HEK293 (cell line): ENCODE measurements at regions not wholly inside any gene's neighbourhood (a gene's known extent, or its start where the extent isn't known, plus 50 kb on each side); places are given as distances from the start of the nearest gene placed in this dataset.

Experiments
- CTCF ChIA-PET: fragments of 350-600 bp; formaldehyde crosslinking; extraction: SDS; loops from one replicate; lab custom pipeline; 2021; ENCODE audit warnings: antibody characterized with exemption; lab: Yijun Ruan, JAX
- POLR2A ChIA-PET: fragments of 300-600 bp; formaldehyde crosslinking; extraction: SDS; loops from one replicate; lab custom pipeline; 2020; ENCODE audit warnings: antibody characterized with exemption, inconsistent platforms; lab: Yijun Ruan, JAX
- H3K27ac ChIP-seq: fragments of 200-500 bp; sonication (Bioruptor generic); 2 replicates; pipeline ENCODE4 v1.5.1; 2014; ENCODE audit warnings: low read depth, low read length, control low read depth, inconsistent platforms; ENCODE audit errors: extremely low read depth
- H3K36me3 ChIP-seq, 2 experiments: fragments of 200-500 bp in 1 of 2; sonication (Bioruptor generic) in 1 of 2; 1 replicate in 1 of 2; 2 replicates in 1 of 2; pipeline ENCODE4 v1.5.1; 2014 to 2017; ENCODE audit warnings: inconsistent platforms in 2 of 2, low read length in 2 of 2; ENCODE audit not compliant: control insufficient read depth in 2 of 2, insufficient read depth in 1 of 2
- H3K4me1 ChIP-seq: fragments of 200-500 bp; sonication (Bioruptor generic); 2 replicates; pipeline ENCODE4 v1.5.1; 2014; ENCODE audit warnings: mild to moderate bottlenecking, low read length, inconsistent platforms; ENCODE audit not compliant: control insufficient read depth, insufficient read depth
- H3K4me3 ChIP-seq: 2 replicates; pipeline ENCODE4 v1.5.1; 2011; ENCODE audit warnings: low read depth, mild to moderate bottlenecking, control low read depth, low read length, moderate library complexity
- H3K9me3 ChIP-seq: fragments of 200-500 bp; sonication (Bioruptor generic); 2 replicates; pipeline ENCODE4 v1.5.1; 2014; ENCODE audit warnings: low read depth, low read length, inconsistent platforms; ENCODE audit not compliant: control insufficient read depth, insufficient read depth
- GFI1B ChIP-seq: fragments of 450-650 bp; formaldehyde crosslinking; IDR thresholded peaks from 2 replicates; pipeline ENCODE4 v1.5.1; 2016; ENCODE audit warnings: missing biosample characterization, missing genetic modification characterization
- GLI2 ChIP-seq: fragments of 450-650 bp; formaldehyde crosslinking; IDR thresholded peaks from 2 replicates; pipeline ENCODE4; 2017; ENCODE audit warnings: missing biosample characterization, missing genetic modification characterization, low read depth, borderline replicate concordance
- MYNN ChIP-seq: fragments of 450-650 bp; formaldehyde crosslinking; IDR thresholded peaks from 2 replicates; pipeline ENCODE4 v1.5.1; 2016; ENCODE audit warnings: missing biosample characterization, missing genetic modification characterization, borderline replicate concordance
- OVOL3 ChIP-seq: fragments of 450-650 bp; formaldehyde crosslinking; IDR thresholded peaks from 2 replicates; pipeline ENCODE4 v1.5.1; 2016; ENCODE audit warnings: missing biosample characterization, missing genetic modification characterization
- RBAK ChIP-seq: fragments of 450-650 bp; formaldehyde crosslinking; IDR thresholded peaks from 2 replicates; pipeline ENCODE4 v1.5.1; 2016; ENCODE audit warnings: missing biosample characterization, missing genetic modification characterization
- SALL2 ChIP-seq: fragments of 450-650 bp; formaldehyde crosslinking; IDR thresholded peaks from 2 replicates; pipeline ENCODE4 v1.5.0; 2017; ENCODE audit warnings: missing biosample characterization, mild to moderate bottlenecking, missing genetic modification characterization, borderline replicate concordance
- ZBTB48 ChIP-seq: fragments of 450-650 bp; formaldehyde crosslinking; IDR thresholded peaks from 2 replicates; pipeline ENCODE4 v1.5.1; 2016; ENCODE audit warnings: missing biosample characterization, missing genetic modification characterization
- ZNF157 ChIP-seq: fragments of 450-650 bp; formaldehyde crosslinking; IDR thresholded peaks from 2 replicates; pipeline ENCODE4 v1.5.1; 2016; ENCODE audit warnings: missing biosample characterization, missing genetic modification characterization
- ZNF19 ChIP-seq: fragments of 450-650 bp; formaldehyde crosslinking; IDR thresholded peaks from 2 replicates; pipeline ENCODE4; 2016; ENCODE audit warnings: missing biosample characterization, missing genetic modification characterization, low read depth
- ZNF202 ChIP-seq: fragments of 450-650 bp; formaldehyde crosslinking; IDR thresholded peaks from 2 replicates; pipeline ENCODE4 v1.5.1; 2016; ENCODE audit warnings: missing biosample characterization, missing genetic modification characterization, borderline replicate concordance
- ZNF214 ChIP-seq: fragments of 450-650 bp; formaldehyde crosslinking; IDR thresholded peaks from 2 replicates; pipeline ENCODE4 v1.5.1; 2017; ENCODE audit warnings: missing biosample characterization, mild to moderate bottlenecking, missing genetic modification characterization, borderline replicate concordance
- ZNF24 ChIP-seq: fragments of 450-650 bp; formaldehyde crosslinking; IDR thresholded peaks from 2 replicates; pipeline ENCODE4 v1.5.1; 2016; ENCODE audit warnings: missing biosample characterization, missing genetic modification characterization
- ZNF324 ChIP-seq: fragments of 450-650 bp; formaldehyde crosslinking; IDR thresholded peaks from 2 replicates; pipeline ENCODE4 v1.5.1; 2016; ENCODE audit warnings: missing biosample characterization, missing genetic modification characterization
- ZNF341 ChIP-seq: fragments of 450-650 bp; formaldehyde crosslinking; IDR thresholded peaks from 2 replicates; pipeline ENCODE4; 2016; ENCODE audit warnings: low read depth, missing biosample characterization, missing genetic modification characterization
- ZNF510 ChIP-seq: fragments of 450-650 bp; formaldehyde crosslinking; IDR thresholded peaks from 2 replicates; pipeline ENCODE4 v1.5.1; 2018; ENCODE audit warnings: mild to moderate bottlenecking, missing genetic modification characterization, missing biosample characterization; ENCODE audit not compliant: insufficient replicate concordance
- ZNF514 ChIP-seq: fragments of 450-650 bp; formaldehyde crosslinking; IDR thresholded peaks from 2 replicates; pipeline ENCODE4 v1.5.1; 2016; ENCODE audit warnings: missing biosample characterization, missing genetic modification characterization
- ZNF610 ChIP-seq: fragments of 450-650 bp; formaldehyde crosslinking; IDR thresholded peaks from 2 replicates; pipeline ENCODE4 v1.5.1; 2016; ENCODE audit warnings: missing biosample characterization, missing genetic modification characterization, borderline replicate concordance
- ZNF660 ChIP-seq: fragments of 450-650 bp; IDR thresholded peaks from 2 replicates; pipeline ENCODE4 v1.5.1; 2018; ENCODE audit warnings: missing biosample characterization, mild to moderate bottlenecking, missing genetic modification characterization
- ZNF664 ChIP-seq: fragments of 450-650 bp; formaldehyde crosslinking; IDR thresholded peaks from 2 replicates; pipeline ENCODE4 v1.5.1; 2016; ENCODE audit warnings: missing biosample characterization, missing genetic modification characterization
- ZNF707 ChIP-seq: fragments of 450-650 bp; formaldehyde crosslinking; IDR thresholded peaks from 2 replicates; pipeline ENCODE4 v1.5.1; 2016; ENCODE audit warnings: missing biosample characterization, missing genetic modification characterization
- ZNF747 ChIP-seq: fragments of 450-650 bp; formaldehyde crosslinking; IDR thresholded peaks from 2 replicates; pipeline ENCODE4 v1.5.1; 2016; ENCODE audit warnings: missing biosample characterization, missing genetic modification characterization
- ZNF768 ChIP-seq: fragments of 450-650 bp; formaldehyde crosslinking; IDR thresholded peaks from 2 replicates; pipeline ENCODE4 v1.5.1; 2018; ENCODE audit warnings: missing biosample characterization, mild to moderate bottlenecking, missing genetic modification characterization
- ZNF792 ChIP-seq: fragments of 450-650 bp; formaldehyde crosslinking; IDR thresholded peaks from 2 replicates; pipeline ENCODE4 v1.5.1; 2016; ENCODE audit warnings: missing biosample characterization, missing genetic modification characterization
- ZNF837 ChIP-seq: fragments of 450-650 bp; formaldehyde crosslinking; IDR thresholded peaks from 2 replicates; pipeline ENCODE4 v1.5.1; 2016; ENCODE audit warnings: missing biosample characterization, missing genetic modification characterization
- ZSCAN30 ChIP-seq: fragments of 450-650 bp; IDR thresholded peaks from 2 replicates; pipeline ENCODE4 v1.5.1; 2018; ENCODE audit warnings: missing biosample characterization, mild to moderate bottlenecking, missing genetic modification characterization, moderate library complexity
- TF ChIP-seq, protein P1 (sequence below): fragments of 450-650 bp; formaldehyde crosslinking; IDR thresholded peaks from 2 replicates; pipeline ENCODE4 v1.5.1; 2017; ENCODE audit warnings: missing biosample characterization, missing genetic modification characterization
- TF ChIP-seq, protein P2 (sequence below): fragments of 450-650 bp; formaldehyde crosslinking; optimal IDR thresholded peaks from 2 replicates; pipeline ENCODE3; 2016; ENCODE audit warnings: missing biosample characterization, mild to moderate bottlenecking, missing genetic modification characterization
- TF ChIP-seq, protein P3 (sequence below): fragments of 450-650 bp; formaldehyde crosslinking; IDR thresholded peaks from 2 replicates; pipeline ENCODE4 v1.5.1; 2016; ENCODE audit warnings: missing biosample characterization, missing genetic modification characterization
- TF ChIP-seq, protein P4 (sequence below): fragments of 450-650 bp; formaldehyde crosslinking; IDR thresholded peaks from 2 replicates; pipeline ENCODE4 v1.5.1; 2016; ENCODE audit warnings: missing biosample characterization, missing genetic modification characterization
- TF ChIP-seq, protein P5 (sequence below): fragments of 450-650 bp; formaldehyde crosslinking; IDR thresholded peaks from 2 replicates; pipeline ENCODE4 v1.5.1; 2016; ENCODE audit warnings: missing biosample characterization, missing genetic modification characterization
- TF ChIP-seq, protein P6 (sequence below): fragments of 450-650 bp; formaldehyde crosslinking; IDR thresholded peaks from 2 replicates; pipeline ENCODE4 v1.5.1; 2016; ENCODE audit warnings: missing biosample characterization, missing genetic modification characterization

DNA sequence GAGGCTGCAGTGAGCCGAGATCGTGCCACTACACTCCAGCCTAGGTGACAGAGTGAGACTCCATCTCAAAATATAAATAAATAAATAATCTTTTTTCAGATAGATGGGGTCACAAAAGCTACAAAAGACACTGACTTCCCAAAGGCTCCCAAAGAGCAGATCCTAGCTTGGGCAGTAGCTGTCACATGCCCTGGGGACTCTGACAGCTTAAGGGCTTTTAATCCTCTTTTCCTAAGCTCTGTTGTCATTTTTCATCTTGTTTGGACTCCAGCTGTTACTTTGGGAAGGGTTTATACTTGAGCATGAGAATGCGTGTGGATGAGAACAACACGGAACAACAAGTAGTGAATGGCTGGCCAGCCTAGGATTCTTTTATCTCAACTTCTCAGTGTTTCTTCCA lies 231.7 kb downstream of the MZT1 start:
- no peak overlapping the region for H3K4me3 ChIP-seq
- no peak overlapping the region for H3K27ac ChIP-seq
- H3K36me3 ChIP-seq, result no peaks in the 10 kb centered on the region
- no peak for TF ChIP-seq ZNF24
- TF ChIP-seq RBAK, result no peak
- TF ChIP-seq, protein P1, sequence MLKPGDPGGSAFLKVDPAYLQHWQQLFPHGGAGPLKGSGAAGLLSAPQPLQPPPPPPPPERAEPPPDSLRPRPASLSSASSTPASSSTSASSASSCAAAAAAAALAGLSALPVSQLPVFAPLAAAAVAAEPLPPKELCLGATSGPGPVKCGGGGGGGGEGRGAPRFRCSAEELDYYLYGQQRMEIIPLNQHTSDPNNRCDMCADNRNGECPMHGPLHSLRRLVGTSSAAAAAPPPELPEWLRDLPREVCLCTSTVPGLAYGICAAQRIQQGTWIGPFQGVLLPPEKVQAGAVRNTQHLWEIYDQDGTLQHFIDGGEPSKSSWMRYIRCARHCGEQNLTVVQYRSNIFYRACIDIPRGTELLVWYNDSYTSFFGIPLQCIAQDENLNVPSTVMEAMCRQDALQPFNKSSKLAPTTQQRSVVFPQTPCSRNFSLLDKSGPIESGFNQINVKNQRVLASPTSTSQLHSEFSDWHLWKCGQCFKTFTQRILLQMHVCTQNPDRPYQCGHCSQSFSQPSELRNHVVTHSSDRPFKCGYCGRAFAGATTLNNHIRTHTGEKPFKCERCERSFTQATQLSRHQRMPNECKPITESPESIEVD (tag by site-specific recombination), result no peak
- no peak for TF ChIP-seq ZNF19 (tag by site-specific recombination)
- TF ChIP-seq ZNF514 (tag by site-specific recombination), result no peak
- no peak for TF ChIP-seq GLI2 (tag by site-specific recombination)
- TF ChIP-seq, protein P2, sequence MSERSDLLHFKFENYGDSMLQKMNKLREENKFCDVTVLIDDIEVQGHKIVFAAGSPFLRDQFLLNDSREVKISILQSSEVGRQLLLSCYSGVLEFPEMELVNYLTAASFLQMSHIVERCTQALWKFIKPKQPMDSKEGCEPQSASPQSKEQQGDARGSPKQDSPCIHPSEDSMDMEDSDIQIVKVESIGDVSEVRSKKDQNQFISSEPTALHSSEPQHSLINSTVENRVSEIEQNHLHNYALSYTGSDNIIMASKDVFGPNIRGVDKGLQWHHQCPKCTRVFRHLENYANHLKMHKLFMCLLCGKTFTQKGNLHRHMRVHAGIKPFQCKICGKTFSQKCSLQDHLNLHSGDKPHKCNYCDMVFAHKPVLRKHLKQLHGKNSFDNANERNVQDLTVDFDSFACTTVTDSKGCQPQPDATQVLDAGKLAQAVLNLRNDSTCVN (tag by site-specific recombination), result no peak
- no peak for TF ChIP-seq ZNF610 (tag by site-specific recombination)
- TF ChIP-seq ZNF660, result no peak
- no peak for TF ChIP-seq MYNN (tag by site-specific recombination)
- no peak for TF ChIP-seq ZNF157
- no peak for TF ChIP-seq ZNF792
- TF ChIP-seq GFI1B, result no peak
- TF ChIP-seq ZSCAN30 (tag by site-specific recombination), result no peak
- TF ChIP-seq OVOL3 (tag by site-specific recombination), result no peak
- TF ChIP-seq ZBTB48 (tag by site-specific recombination), result no peak
- TF ChIP-seq ZNF664 (tag by site-specific recombination), result no peak
- TF ChIP-seq ZNF837 (tag by site-specific recombination), result no peak
- no peak for TF ChIP-seq ZNF707 (tag by site-specific recombination)
- CTCF ChIA-PET, result no interaction called here
- POLR2A ChIA-PET, result no interaction called here
- H3K4me1 ChIP-seq, result no peaks in the 10 kb centered on the region
- H3K9me3 ChIP-seq, result no peaks in the 10 kb centered on the region

DNA sequence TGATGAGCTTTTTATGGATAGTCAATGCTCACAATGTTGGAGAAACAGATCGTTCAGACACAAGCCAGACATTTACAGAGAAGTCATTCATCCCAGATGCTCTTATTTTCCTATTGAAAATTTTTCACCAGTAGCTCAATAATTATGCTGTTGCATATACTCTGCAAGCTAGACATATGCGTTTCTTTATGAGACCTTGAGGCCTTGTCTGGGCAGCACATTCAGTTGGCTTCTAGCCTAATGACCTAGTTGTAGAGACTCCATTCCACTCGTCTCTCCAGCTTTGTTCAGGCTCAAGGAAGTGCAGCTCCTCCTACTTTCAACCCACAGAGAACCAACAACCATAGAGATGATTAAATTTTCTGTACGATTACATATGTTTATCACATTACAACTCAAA lies 237.7 kb downstream of the MZT1 start:
- ChIA-PET POLR2A (no interaction called here), CTCF (no interaction called here)
- no peaks in the 10 kb centered on the region for H3K9me3 ChIP-seq
- H3K4me1 ChIP-seq, result no peaks in the 10 kb centered on the region
- no peak overlapping the region for H3K4me3 ChIP-seq
- H3K27ac ChIP-seq, result no peak overlapping the region
- no peaks in the 10 kb centered on the region for H3K36me3 ChIP-seq
- TF ChIP-seq, protein P3, sequence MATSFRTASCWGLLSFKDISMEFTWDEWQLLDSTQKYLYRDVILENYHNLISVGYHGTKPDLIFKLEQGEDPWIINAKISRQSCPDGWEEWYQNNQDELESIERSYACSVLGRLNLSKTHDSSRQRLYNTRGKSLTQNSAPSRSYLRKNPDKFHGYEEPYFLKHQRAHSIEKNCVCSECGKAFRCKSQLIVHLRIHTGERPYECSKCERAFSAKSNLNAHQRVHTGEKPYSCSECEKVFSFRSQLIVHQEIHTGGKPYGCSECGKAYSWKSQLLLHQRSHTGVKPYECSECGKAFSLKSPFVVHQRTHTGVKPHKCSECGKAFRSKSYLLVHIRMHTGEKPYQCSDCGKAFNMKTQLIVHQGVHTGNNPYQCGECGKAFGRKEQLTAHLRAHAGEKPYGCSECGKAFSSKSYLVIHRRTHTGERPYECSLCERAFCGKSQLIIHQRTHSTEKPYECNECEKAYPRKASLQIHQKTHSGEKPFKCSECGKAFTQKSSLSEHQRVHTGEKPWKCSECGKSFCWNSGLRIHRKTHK, result no peak
- TF ChIP-seq ZNF510 (tag by site-specific recombination), result no peak
- no peak for TF ChIP-seq ZNF768 (tag by site-specific recombination)
- TF ChIP-seq, protein P4, sequence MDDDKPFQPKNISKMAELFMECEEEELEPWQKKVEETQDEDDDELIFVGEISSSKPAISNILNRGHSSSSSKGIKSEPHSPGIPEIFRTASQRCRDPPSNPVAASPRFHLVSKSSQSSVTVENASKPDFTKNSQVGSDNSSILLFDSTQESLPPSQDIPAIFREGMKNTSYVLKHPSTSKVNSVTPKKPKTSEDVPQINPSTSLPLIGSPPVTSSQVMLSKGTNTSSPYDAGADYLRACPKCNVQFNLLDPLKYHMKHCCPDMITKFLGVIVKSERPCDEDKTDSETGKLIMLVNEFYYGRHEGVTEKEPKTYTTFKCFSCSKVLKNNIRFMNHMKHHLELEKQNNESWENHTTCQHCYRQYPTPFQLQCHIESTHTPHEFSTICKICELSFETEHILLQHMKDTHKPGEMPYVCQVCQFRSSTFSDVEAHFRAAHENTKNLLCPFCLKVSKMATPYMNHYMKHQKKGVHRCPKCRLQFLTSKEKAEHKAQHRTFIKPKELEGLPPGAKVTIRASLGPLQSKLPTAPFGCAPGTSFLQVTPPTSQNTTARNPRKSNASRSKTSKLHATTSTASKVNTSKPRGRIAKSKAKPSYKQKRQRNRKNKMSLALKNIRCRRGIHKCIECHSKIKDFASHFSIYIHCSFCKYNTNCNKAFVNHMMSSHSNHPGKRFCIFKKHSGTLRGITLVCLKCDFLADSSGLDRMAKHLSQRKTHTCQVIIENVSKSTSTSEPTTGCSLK, result no peak
- TF ChIP-seq, protein P5, sequence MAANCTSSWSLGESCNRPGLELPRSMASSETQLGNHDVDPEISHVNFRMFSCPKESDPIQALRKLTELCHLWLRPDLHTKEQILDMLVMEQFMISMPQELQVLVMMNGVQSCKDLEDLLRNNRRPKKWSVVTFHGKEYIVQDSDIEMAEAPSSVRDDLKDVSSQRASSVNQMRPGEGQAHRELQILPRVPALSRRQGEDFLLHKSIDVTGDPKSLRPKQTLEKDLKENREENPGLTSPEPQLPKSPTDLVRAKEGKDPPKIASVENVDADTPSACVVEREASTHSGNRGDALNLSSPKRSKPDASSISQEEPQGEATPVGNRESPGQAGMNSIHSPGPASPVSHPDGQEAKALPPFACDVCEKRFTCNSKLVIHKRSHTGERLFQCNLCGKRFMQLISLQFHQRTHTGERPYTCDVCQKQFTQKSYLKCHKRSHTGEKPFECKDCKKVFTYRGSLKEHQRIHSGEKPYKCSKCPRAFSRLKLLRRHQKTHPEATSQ (tag by site-specific recombination), result no peak
- no peak for TF ChIP-seq ZNF324 (tag by site-specific recombination)
- no peak for TF ChIP-seq ZNF214
- no peak for TF ChIP-seq SALL2 (tag by site-specific recombination)
- TF ChIP-seq ZNF747 (tag by site-specific recombination), result no peak
- TF ChIP-seq, protein P6, sequence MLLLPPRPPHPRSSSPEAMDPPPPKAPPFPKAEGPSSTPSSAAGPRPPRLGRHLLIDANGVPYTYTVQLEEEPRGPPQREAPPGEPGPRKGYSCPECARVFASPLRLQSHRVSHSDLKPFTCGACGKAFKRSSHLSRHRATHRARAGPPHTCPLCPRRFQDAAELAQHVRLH, result no peak
- TF ChIP-seq ZNF341 (tag by site-specific recombination), result no peak
- TF ChIP-seq ZNF202 (tag by site-specific recombination), result no peak
